Hepatocyte (in vitro differentiated cells): ENCODE measurements at regions not wholly inside any gene's neighbourhood (a gene's known extent, or its start where the extent isn't known, plus 50 kb on each side); places are given as distances from the start of the nearest gene placed in this dataset.

Experiments
- EZH2phosphoT487 ChIP-seq: fragments of 200-600 bp; sonication (generic); IDR thresholded peaks from one replicate; pipeline ENCODE4 v1.6.1; 2018; ENCODE audit warnings: antibody characterized with exemption, mild to moderate bottlenecking, low read depth, moderate library complexity; ENCODE audit not compliant: unreplicated experiment, severe bottlenecking
- TF ChIP-seq, protein P1 (sequence below): fragments of 200-600 bp; sonication (generic); IDR thresholded peaks from 2 replicates; pipeline ENCODE4 v1.5.1; 2016; ENCODE audit warnings: antibody characterized with exemption, mild to moderate bottlenecking; ENCODE audit not compliant: poor library complexity

- no peak for TF ChIP-seq EZH2phosphoT487
- TF ChIP-seq, protein P1, sequence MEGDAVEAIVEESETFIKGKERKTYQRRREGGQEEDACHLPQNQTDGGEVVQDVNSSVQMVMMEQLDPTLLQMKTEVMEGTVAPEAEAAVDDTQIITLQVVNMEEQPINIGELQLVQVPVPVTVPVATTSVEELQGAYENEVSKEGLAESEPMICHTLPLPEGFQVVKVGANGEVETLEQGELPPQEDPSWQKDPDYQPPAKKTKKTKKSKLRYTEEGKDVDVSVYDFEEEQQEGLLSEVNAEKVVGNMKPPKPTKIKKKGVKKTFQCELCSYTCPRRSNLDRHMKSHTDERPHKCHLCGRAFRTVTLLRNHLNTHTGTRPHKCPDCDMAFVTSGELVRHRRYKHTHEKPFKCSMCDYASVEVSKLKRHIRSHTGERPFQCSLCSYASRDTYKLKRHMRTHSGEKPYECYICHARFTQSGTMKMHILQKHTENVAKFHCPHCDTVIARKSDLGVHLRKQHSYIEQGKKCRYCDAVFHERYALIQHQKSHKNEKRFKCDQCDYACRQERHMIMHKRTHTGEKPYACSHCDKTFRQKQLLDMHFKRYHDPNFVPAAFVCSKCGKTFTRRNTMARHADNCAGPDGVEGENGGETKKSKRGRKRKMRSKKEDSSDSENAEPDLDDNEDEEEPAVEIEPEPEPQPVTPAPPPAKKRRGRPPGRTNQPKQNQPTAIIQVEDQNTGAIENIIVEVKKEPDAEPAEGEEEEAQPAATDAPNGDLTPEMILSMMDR: peak; percentile 6
These were observed 1472.5 kb upstream of the CDH6 start for GRCh38 chr5:29720954-29721353.
